A549 (cell line): ENCODE measurements at regions not wholly inside any gene's neighbourhood (a gene's known extent, or its start where the extent isn't known, plus 50 kb on each side); places are given as distances from the start of the nearest gene placed in this dataset.

ENCODE experiments used
- CEBPB ChIP-seq, 2 experiments: fragments of >200 bp in 1 of 2; sonication (Bioruptor Twin) in 1 of 2; formaldehyde crosslinking in 1 of 2; IDR thresholded peaks; 2 replicates each; pipeline ENCODE4 v1.6.1; 2012 to 2016
- CHD2 ChIP-seq: fragments of 150-350 bp; IDR thresholded peaks from 2 replicates; pipeline ENCODE4 v1.6.1; 2014; ENCODE audit warnings: low read length; ENCODE audit not compliant: partially characterized antibody
- CHD4 ChIP-seq: fragments of 200-600 bp; sonication (generic); IDR thresholded peaks from 2 replicates; pipeline ENCODE4 v1.6.1; 2016; ENCODE audit warnings: antibody characterized with exemption, mild to moderate bottlenecking, borderline replicate concordance
- ESRRA ChIP-seq: fragments of 150-350 bp; IDR thresholded peaks from 2 replicates; pipeline ENCODE4 v1.6.1; 2014; ENCODE audit warnings: mild to moderate bottlenecking, low read length, borderline replicate concordance
- MYC ChIP-seq: IDR thresholded peaks from 2 replicates; pipeline ENCODE4 v1.6.1; 2012; ENCODE audit warnings: mild to moderate bottlenecking, inconsistent platforms, low read length, improper control_type of control experiment, borderline replicate concordance
- NFE2L2 ChIP-seq: fragments of 150-350 bp; conservative IDR thresholded peaks from 2 replicates; pipeline ENCODE4 v1.6.1; 2014; ENCODE audit warnings: low read length
- RFX5 ChIP-seq: fragments of 450-650 bp; IDR thresholded peaks from 2 replicates; pipeline ENCODE4 v1.7.1; 2014; ENCODE audit warnings: antibody characterized with exemption, mild to moderate bottlenecking, moderate library complexity
- TF ChIP-seq, protein P1 (sequence below): fragments of >200 bp; sonication (Bioruptor Twin); formaldehyde crosslinking; IDR thresholded peaks from 3 replicates; pipeline ENCODE4 v1.5.1; 2016
- TF ChIP-seq, protein P2 (sequence below): fragments of >200 bp; sonication (Bioruptor Twin); formaldehyde crosslinking; IDR thresholded peaks from 3 replicates; pipeline ENCODE4 v1.6.1; 2016
- TF ChIP-seq, protein P3 (sequence below): fragments of >200 bp; sonication (Bioruptor Twin); formaldehyde crosslinking; IDR thresholded peaks from 2 replicates; pipeline ENCODE4 v1.6.1; 2016
- TF ChIP-seq, protein P4 (sequence below): IDR thresholded peaks from 2 replicates; pipeline ENCODE4 v1.6.1; 2012

DNA sequence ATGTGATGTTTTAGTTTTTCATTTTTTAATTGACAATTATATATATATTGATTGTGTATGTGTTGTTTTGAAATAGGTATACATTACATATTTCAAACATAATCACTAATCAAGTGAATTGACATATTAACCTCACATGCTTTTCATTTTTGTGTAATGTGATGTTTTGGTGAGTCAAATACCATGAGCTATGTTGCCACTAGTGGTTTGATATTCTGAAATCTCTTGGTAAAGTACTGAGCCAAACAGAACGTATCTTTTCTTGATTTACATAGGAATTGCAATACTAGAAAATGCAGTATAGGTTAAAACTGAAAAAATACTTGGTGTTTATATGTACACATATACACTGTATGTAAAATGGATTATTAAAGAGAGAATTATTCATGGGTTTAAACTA lies 65.2 kb upstream of the SIAH1 start:
- TF ChIP-seq MYC (no peak), ESRRA (no peak), RFX5 (no peak), CEBPB (IDR thresholded peaks at IDR 0.05) (no peak), CHD2 (no peak), NFE2L2 (no peak), CHD4 (no peak)
- TF ChIP-seq, protein P1, sequence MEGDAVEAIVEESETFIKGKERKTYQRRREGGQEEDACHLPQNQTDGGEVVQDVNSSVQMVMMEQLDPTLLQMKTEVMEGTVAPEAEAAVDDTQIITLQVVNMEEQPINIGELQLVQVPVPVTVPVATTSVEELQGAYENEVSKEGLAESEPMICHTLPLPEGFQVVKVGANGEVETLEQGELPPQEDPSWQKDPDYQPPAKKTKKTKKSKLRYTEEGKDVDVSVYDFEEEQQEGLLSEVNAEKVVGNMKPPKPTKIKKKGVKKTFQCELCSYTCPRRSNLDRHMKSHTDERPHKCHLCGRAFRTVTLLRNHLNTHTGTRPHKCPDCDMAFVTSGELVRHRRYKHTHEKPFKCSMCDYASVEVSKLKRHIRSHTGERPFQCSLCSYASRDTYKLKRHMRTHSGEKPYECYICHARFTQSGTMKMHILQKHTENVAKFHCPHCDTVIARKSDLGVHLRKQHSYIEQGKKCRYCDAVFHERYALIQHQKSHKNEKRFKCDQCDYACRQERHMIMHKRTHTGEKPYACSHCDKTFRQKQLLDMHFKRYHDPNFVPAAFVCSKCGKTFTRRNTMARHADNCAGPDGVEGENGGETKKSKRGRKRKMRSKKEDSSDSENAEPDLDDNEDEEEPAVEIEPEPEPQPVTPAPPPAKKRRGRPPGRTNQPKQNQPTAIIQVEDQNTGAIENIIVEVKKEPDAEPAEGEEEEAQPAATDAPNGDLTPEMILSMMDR: no peak
- TF ChIP-seq, protein P2, sequence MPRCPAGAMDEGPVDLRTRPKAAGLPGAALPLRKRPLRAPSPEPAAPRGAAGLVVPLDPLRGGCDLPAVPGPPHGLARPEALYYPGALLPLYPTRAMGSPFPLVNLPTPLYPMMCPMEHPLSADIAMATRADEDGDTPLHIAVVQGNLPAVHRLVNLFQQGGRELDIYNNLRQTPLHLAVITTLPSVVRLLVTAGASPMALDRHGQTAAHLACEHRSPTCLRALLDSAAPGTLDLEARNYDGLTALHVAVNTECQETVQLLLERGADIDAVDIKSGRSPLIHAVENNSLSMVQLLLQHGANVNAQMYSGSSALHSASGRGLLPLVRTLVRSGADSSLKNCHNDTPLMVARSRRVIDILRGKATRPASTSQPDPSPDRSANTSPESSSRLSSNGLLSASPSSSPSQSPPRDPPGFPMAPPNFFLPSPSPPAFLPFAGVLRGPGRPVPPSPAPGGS: no peak
- TF ChIP-seq, protein P3, sequence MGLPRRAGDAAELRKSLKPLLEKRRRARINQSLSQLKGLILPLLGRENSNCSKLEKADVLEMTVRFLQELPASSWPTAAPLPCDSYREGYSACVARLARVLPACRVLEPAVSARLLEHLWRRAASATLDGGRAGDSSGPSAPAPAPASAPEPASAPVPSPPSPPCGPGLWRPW: no peak
- TF ChIP-seq, protein P4, sequence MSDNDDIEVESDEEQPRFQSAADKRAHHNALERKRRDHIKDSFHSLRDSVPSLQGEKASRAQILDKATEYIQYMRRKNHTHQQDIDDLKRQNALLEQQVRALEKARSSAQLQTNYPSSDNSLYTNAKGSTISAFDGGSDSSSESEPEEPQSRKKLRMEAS: no peak
